ENCODE measurements at regions not wholly inside any gene's neighbourhood (a gene's known extent, or its start where the extent isn't known, plus 50 kb on each side); places are given as distances from the start of the nearest gene placed in this dataset.

DNA sequence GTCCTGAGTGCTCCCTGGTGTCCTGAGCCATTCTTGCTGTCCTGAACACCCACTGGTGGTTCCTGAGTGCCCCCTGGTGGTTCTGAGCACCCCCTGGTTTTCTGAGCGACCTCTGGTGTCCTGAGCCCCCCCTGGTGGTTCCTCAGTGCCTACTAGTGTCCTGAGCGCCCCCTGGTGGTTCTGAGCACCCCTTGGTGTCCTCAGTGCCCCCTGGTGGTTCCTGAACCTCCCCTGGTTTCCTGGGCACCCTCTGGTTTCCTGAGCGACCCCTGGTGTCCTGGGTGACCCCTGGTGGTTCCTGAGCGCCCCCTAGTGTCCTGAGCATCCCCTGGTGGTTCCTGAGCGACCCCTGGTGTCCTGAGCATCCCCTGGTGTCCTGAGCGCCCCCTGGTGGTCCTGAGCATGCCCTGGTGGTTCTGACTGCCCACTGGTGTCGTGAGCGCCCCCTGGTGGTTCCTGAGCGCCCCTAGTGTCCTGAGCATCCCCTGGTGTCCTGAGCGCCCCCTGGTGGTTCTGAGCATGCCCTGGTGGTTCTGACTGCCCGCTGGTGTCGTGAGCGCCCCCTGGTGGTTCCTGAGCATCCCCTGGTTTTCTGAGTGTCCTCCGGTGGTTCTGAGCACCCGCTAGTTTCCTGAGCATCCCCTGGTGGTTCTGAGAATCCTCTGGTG lies 473.1 kb downstream of the TMEM121 start:
- TF ChIP-seq YY1 (IDR thresholded peaks at IDR 0.05; ENCODE audit: insufficient read depth, insufficient read length) = no peak
- TF ChIP-seq ZNF274 (IDR thresholded peaks at IDR 0.05; ENCODE audit: low read depth, low read length) = no peak
- TF ChIP-seq SUZ12 (IDR thresholded peaks at IDR 0.05; ENCODE audit: extremely low read depth, insufficient read depth, insufficient read length) = no peak

Measured in NT2/D1 (cell line).